HUES48 (cell line): ENCODE measurements at regions not wholly inside any gene's neighbourhood (a gene's known extent, or its start where the extent isn't known, plus 50 kb on each side); places are given as distances from the start of the nearest gene placed in this dataset.

Source experiments
- H3K27ac ChIP-seq: one replicate; pipeline ENCODE4 v1.7.0; 2013; ENCODE audit warnings: low read depth, low read length, inconsistent platforms
- H3K27me3 ChIP-seq: 2 replicates; pipeline ENCODE4 v1.6.1; 2013; ENCODE audit warnings: mild to moderate bottlenecking, low read length; ENCODE audit not compliant: control insufficient read depth, insufficient read depth
- H3K36me3 ChIP-seq: 2 replicates; pipeline ENCODE4 v1.6.1; 2013; ENCODE audit warnings: low read length; ENCODE audit not compliant: control insufficient read depth, insufficient read depth
- H3K4me1 ChIP-seq: 2 replicates; pipeline ENCODE4 v1.6.1; 2013; ENCODE audit warnings: mild to moderate bottlenecking, low read length; ENCODE audit not compliant: control insufficient read depth, insufficient read depth
- H3K4me3 ChIP-seq: 2 replicates; pipeline ENCODE4 v1.5.1; 2013; ENCODE audit warnings: mild to moderate bottlenecking, low read depth, low read length
- H3K9ac ChIP-seq: 2 replicates; pipeline ENCODE4 v1.6.1; 2013; ENCODE audit warnings: mild to moderate bottlenecking, low read depth, low read length, moderate library complexity
- H3K9me3 ChIP-seq: 2 replicates; pipeline ENCODE4 v1.6.1; 2013; ENCODE audit warnings: low read length; ENCODE audit not compliant: control insufficient read depth, insufficient read depth

DNA sequence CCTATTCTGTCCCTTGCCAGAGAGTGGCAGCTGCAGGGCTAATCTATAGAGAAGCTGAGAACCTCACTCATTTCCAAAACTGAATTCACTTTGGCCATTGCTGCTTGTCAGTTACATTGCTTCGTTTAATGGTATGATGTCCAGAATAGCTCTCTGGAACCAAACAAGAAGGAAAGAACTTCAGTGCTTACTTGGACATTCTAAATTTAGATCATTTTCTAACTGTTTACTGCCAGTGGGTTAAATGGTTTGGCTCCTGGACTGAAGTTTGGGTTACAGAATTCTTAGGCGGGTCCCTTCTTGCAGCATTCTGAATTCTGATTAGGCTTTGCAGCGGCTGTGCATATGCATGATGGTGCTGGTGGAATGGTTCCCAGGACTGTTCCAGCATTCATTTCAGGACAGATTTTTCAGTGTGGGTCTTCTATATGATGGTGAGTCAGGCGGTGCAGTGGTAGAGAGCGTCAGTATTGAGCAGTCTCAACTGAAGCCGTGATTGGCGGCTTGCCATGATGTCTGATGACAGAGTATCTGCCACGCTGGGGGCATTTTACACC, 148.7 kb downstream of the DYRK2 start:
- Histone ChIP-seq H3K4me3 (no peak overlapping the region), H3K9ac (no peak overlapping the region), H3K4me1 (no peaks in the 10 kb centered on the region), H3K27ac (no peak overlapping the region), H3K36me3 (no peaks in the 10 kb centered on the region), H3K27me3 (no peaks in the 10 kb centered on the region), H3K9me3 (no peaks in the 10 kb centered on the region)

DNA sequence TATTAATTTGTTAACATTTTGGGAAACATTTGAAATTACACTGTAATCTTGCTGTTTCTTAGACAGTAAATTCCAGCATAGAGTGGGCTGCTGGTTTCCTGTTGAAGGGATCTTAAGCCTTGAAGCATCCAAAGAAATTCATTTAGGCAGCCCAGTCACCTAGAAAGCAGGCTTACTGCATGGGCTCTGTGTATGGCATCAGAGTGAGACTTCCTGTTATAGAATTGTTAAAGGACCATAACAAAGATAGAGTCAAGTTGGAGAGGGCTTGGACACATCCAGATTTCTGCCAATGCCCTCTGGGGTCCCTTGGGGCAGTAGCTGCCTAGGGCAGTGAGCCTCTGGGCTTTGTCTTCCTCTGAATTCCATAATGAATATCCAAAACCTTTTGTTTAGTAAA, 149.2 kb downstream of the DYRK2 start:
- Histone ChIP-seq H3K27me3 (no peaks in the 10 kb centered on the region), H3K9ac (no peak overlapping the region), H3K9me3 (no peaks in the 10 kb centered on the region), H3K4me3 (no peak overlapping the region), H3K4me1 (peaks cover 2% of the 10 kb centered on the region; the same call in 1 of the 2 replicates), H3K36me3 (no peaks in the 10 kb centered on the region), H3K27ac (no peak overlapping the region)

DNA sequence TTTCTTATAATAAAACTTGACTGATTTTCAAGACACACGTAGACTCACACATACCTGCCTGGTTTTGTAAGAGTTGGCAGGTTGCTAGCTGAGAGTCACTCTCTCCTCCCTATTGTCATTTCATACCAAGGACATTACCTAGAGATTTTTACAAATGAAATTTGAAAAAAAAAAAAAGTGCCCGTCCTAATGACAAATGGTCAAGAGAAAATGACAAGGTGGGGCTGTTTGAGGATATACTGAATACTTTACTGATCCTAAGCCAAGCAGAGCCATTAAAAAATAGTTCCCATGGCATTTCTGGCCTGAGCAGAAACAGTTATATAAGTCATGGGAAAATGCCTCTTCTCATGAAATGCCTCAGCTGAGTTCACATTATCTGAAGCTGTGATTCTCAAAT, 150.2 kb downstream of the DYRK2 start:
- Histone ChIP-seq H3K9me3 (no peaks in the 10 kb centered on the region), H3K9ac (no peak overlapping the region), H3K4me3 (no peak overlapping the region), H3K27ac (no peak overlapping the region), H3K4me1 (peaks cover 12% of the 10 kb centered on the region), H3K36me3 (no peaks in the 10 kb centered on the region), H3K27me3 (no peaks in the 10 kb centered on the region)

- Histone ChIP-seq H3K9me3 (no peaks in the 10 kb centered on the region), H3K36me3 (no peaks in the 10 kb centered on the region), H3K9ac (no peak overlapping the region), H3K27me3 (no peaks in the 10 kb centered on the region), H3K4me3 (no peak overlapping the region), H3K4me1 (peaks cover 16% of the 10 kb centered on the region), H3K27ac (no peak overlapping the region)
Observed at GRCh38 chr12:67802731-67803130, 154.2 kb downstream of the DYRK2 start.

DNA sequence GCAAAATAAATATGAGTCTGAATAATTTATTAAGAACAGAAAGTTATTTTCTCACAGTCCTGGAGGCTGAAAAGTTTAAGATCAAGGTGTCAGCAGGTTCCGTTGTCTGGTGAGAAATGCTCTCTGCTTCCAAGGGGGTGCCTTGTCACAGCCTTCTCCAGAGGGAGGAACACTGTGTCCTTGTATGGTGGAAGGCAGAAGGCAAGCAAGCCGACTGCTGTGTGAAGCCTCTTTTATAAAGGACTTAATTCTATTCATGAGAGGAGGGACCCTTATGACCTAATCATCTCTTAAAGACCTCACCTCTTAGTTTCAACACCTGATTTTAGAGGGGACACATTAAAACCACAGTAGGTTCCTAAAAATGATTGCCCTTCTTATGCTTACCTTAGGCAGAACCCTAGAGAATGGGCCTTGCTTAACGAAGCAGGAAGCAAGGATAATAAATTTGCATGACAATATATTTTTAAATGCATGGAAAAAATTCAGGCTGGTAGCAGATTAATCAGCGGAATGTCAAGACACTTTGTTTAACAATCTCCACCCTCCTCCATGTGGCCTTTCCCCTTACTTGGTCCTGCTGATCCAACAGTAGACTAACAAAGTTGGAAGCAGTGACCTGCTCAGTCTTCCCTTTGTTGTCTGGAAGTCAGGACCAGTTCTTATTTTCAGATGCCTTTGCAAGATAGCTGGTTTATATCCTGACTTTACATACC, 154.9 kb downstream of the DYRK2 start:
- Histone ChIP-seq H3K27me3 (no peaks in the 10 kb centered on the region), H3K27ac (no peak overlapping the region), H3K4me1 (peaks cover 16% of the 10 kb centered on the region), H3K9ac (no peak overlapping the region), H3K9me3 (no peaks in the 10 kb centered on the region), H3K4me3 (no peak overlapping the region), H3K36me3 (no peaks in the 10 kb centered on the region)

GRCh38 chr12:67804168-67804567, 155.6 kb downstream of the DYRK2 start:
- Histone ChIP-seq H3K27ac (no peak overlapping the region), H3K9me3 (no peaks in the 10 kb centered on the region), H3K36me3 (no peaks in the 10 kb centered on the region)

GRCh38 chr12:67807814-67808213, 159.3 kb downstream of the DYRK2 start:
- H3K27ac ChIP-seq: no peak overlapping the region

More at GRCh38 chr12:67804168-67804567, 155.6 kb downstream of the DYRK2 start:
- Histone ChIP-seq H3K27me3 (no peaks in the 10 kb centered on the region), H3K4me1 (peaks cover 16% of the 10 kb centered on the region), H3K9ac (no peak overlapping the region), H3K4me3 (no peak overlapping the region)

DNA sequence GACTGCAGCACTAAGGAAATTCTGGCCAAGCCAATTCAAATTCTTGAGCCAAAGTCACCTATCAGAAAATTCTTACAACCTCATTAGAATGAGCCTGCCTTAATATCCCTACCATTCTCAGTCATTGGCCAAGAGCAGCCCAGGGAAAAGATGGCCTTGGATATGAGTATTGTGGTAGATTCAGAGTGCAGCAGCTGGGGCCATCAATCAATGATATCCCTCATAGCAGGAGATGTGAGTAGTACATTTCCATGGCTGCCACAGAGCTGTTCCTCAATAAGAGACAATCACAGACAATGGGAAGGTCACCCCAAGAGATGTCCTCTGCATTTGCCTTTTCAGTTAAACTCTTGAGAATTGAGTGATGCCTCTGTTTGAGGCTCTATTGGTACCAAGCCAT, 161.6 kb downstream of the DYRK2 start:
- H3K9me3 ChIP-seq: 0 out of 2 replicates have a peak, but pooled peaks cover 2% of the 10 kb centered on the region
- no peaks in the 10 kb centered on the region for H3K36me3 ChIP-seq
- H3K4me3 ChIP-seq: no peak overlapping the region
- H3K9ac ChIP-seq: no peak overlapping the region
- H3K27ac ChIP-seq: no peak overlapping the region
- no peaks in the 10 kb centered on the region for H3K27me3 ChIP-seq
- no peaks in the 10 kb centered on the region for H3K4me1 ChIP-seq

More at GRCh38 chr12:67807814-67808213, 159.3 kb downstream of the DYRK2 start:
- Histone ChIP-seq H3K4me1 (peaks cover 13% of the 10 kb centered on the region), H3K4me3 (no peak overlapping the region), H3K27me3 (no peaks in the 10 kb centered on the region), H3K9ac (no peak overlapping the region), H3K9me3 (no peaks in the 10 kb centered on the region), H3K36me3 (no peaks in the 10 kb centered on the region)

DNA sequence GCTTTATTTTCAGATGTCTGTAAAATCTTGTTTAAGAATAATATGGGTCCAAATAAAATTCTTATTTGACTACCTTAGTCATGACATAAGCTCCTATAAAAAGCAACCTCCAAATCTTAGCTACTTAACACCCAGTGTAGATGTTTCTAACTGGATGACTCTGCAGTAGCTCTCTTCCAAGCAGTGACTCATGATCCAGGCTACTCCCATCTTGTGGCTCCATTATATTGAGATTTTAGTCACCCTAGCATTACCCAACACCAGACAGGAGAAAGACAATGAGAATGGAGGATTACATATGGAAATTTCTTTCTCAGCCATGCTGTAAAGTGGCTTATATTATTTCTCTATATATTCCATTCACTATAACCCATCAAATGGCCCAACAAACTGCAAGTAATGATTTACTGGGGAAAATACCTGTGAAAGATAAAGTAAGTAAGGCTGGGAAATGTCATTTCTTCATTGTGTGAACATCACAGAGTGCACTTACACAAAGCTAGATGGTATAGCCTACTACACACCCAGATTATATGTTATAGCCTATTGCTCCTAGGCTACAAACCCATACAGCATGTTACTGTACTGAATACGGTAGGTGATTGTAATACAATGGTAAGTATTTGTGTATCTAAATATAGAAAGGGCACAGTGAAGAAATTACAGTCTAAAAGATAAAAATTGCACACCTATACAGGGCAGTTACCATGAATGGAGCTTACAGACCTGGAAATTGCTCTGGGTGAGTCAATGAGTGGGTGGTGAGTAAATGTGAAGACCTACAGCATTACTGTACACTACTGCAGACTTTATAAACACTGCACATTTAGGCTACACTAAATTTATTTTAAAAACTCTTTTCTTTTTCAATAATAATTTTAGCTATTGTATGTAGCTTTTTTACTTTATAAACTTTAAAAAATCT, 163.2 kb downstream of the DYRK2 start:
- H3K27me3 ChIP-seq: no peaks in the 10 kb centered on the region
- H3K4me1 ChIP-seq: no peaks in the 10 kb centered on the region
- H3K4me3 ChIP-seq: no peak overlapping the region
- no peaks in the 10 kb centered on the region for H3K36me3 ChIP-seq
- peaks cover 7% of the 10 kb centered on the region; the same call in 1 of the 2 replicates for H3K9me3 ChIP-seq
- no peak overlapping the region for H3K9ac ChIP-seq
- no peak overlapping the region for H3K27ac ChIP-seq

- Histone ChIP-seq H3K9ac (no peak overlapping the region), H3K4me3 (no peak overlapping the region), H3K4me1 (no peaks in the 10 kb centered on the region), H3K36me3 (no peaks in the 10 kb centered on the region), H3K27me3 (no peaks in the 10 kb centered on the region), H3K27ac (no peak overlapping the region), H3K9me3 (peaks cover 9% of the 10 kb centered on the region; the same call in 1 of the 2 replicates)
Observed at GRCh38 chr12:67813456-67813904, 164.9 kb downstream of the DYRK2 start.
